Epithelial cell of esophagus (primary cell): ENCODE measurements at regions not wholly inside any gene's neighbourhood (a gene's known extent, or its start where the extent isn't known, plus 50 kb on each side); places are given as distances from the start of the nearest gene placed in this dataset.

Source experiments
- DNase-seq: peaks from one replicate; pipeline ENCODE4 v3.0.0; 2010; ENCODE audit warnings: low read depth
- H3K4me3 ChIP-seq: 2 replicates; pipeline ENCODE4 v1.5.1; 2011; ENCODE audit warnings: mild to moderate bottlenecking, low read length, control low read depth
- TF ChIP-seq, protein P1 (sequence below): IDR thresholded peaks from 2 replicates; pipeline ENCODE4 v1.5.1; 2011; ENCODE audit warnings: low read depth, mild to moderate bottlenecking, low read length, control low read depth, inconsistent platforms; ENCODE audit not compliant: insufficient read depth; ENCODE audit errors: missing control alignments

DNA sequence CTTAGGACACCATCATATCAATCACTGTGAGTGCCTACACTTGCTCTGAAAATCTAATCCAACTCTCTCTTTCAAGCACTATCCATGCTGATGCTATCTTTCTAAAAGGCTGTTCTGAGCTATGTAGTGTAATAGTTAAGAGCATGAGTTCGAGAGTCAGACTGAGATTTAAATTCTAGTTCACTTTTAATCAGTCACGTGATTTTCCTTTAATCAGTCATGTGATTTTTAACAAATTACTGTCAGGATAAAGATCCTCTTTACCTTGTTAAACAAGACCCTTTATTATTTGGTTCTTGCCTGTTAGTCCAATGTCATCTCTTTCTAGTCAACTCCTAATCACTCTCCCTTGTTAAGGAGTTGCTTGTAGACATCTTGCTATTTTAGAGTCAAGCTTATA, 653.0 kb downstream of the RPL10L start:
- TF ChIP-seq, protein P1, sequence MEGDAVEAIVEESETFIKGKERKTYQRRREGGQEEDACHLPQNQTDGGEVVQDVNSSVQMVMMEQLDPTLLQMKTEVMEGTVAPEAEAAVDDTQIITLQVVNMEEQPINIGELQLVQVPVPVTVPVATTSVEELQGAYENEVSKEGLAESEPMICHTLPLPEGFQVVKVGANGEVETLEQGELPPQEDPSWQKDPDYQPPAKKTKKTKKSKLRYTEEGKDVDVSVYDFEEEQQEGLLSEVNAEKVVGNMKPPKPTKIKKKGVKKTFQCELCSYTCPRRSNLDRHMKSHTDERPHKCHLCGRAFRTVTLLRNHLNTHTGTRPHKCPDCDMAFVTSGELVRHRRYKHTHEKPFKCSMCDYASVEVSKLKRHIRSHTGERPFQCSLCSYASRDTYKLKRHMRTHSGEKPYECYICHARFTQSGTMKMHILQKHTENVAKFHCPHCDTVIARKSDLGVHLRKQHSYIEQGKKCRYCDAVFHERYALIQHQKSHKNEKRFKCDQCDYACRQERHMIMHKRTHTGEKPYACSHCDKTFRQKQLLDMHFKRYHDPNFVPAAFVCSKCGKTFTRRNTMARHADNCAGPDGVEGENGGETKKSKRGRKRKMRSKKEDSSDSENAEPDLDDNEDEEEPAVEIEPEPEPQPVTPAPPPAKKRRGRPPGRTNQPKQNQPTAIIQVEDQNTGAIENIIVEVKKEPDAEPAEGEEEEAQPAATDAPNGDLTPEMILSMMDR, result no peak
- DNase-seq, result no peak

DNA sequence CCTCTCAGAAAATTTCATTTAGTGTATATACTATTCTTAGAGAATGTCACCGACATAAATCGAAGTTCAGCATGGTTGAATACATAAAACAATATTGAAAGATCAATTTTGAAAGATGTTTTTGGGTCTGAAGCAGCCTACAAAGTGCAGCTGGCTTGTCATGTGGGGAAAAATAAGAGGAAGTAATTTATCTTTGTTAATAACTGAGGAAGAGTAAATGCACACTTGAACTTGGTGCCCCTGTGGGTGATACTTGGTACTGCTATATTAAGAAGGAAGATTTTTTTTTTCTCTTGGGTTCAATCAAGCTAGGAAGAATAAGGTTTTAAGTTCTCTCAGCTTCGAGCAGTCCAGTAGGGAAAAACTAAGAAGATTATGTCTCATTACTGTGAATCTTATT, 661.3 kb downstream of the RPL10L start:
- DNase-seq, result peak; percentile 7
- TF ChIP-seq, protein P1, result peak; percentile 38
- no peak overlapping the region for H3K4me3 ChIP-seq

More for the DNA sequence above, 653.0 kb downstream of the RPL10L start:
- H3K4me3 ChIP-seq, result no peak overlapping the region

DNA sequence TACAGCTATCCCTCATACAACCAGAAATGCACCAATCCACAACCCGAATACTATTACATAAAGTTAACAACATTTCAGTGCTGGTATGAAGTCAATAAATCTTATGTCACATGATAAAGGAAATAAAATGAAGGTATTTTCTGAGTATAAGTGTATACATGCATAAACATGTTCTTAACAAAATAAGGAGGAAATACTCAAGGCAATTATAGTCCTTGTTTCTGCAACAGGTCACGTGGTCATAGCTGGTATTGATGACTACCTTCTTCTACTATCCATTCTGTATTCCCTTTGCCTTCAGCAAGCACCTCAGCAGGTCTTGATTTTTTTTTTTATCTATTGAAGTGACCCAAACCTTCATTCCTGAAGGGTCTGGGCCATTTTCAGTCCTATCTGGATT, 675.6 kb downstream of the RPL10L start:
- TF ChIP-seq, protein P1, result no peak
- no peak overlapping the region for H3K4me3 ChIP-seq
- peak; percentile 36 for DNase-seq

DNA sequence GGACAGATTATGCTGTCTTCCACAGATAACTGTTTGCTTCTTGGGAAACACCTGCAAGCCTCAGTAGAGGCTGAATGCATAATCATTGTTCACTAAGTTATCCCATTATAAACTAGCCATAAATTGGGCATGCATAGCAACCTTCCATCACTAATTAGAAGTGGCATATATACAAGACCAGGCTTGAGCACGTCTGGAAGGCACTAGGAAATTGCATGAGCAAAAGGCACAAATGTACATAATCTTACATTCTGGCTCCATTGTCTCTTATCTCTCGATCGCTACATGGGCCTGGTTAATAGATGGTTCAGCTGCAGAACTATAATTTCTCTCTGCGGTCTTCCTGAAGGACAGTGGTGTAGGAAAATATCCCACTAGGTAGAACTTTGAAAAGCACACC, 679.2 kb downstream of the RPL10L start:
- TF ChIP-seq, protein P1, result no peak
- no peak overlapping the region for H3K4me3 ChIP-seq
- no peak for DNase-seq

DNA sequence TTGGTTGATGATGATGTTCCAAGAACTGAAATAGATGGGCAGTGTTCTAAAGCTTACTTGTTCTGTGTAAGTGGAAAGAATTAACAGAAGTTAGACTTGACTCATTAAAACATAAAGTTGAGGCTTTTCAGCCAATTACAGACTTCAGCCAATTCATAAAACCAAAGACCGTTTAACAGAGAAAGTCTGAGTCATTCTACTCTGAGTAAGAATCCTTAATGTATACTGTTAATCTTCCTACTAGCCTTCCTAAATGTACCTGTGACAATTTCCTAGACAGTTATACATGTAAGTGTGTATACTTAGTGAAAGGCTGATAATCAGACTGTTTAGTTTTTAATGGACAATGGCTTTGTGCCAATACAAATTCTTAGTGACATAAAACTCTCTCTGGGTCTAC, 681.0 kb downstream of the RPL10L start:
- TF ChIP-seq, protein P1, result no peak

DNA sequence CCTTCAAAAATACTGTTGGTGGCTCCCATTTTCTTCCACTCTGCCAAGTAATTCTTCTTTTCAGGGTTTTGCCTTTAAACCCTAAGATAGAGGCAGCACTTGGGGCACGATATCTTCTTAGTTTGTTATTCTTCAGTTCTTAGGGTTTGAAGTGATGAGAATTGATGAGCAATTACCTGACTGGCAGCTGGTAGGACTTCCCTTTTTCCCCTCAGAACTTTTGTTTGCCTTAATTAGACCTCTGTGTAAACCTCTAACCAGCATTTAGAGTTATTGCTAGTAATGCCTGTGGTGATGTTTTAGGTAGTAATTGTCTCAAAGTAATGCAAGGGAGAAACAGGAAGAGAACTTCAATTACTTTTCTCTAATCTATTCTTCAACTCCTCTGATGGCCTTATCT, 683.5 kb downstream of the RPL10L start:
- TF ChIP-seq, protein P1, result no peak
- no peak overlapping the region for H3K4me3 ChIP-seq
- no peak for DNase-seq

More for the DNA sequence above, 681.0 kb downstream of the RPL10L start:
- no peak overlapping the region for H3K4me3 ChIP-seq
- DNase-seq, result peak; percentile 1

DNA sequence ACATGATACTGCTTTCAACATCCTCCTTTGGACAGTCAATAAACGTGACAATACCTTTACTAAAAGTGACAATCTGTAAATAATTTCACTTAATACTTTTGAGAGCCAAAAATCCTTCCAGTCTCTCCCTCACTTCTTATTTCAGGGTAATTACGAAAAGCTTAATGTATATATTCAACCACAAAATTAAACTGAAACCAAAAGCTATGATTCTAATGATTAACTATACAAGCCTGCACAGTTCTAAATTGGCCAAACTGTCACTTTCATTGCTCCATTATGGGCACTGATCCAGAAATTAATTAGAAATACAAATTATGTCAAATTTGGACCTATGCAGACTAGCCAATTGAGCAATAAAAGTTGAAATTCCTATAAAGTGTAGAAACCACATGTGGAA, 696.5 kb upstream of the MIS18BP1 start:
- no peak overlapping the region for H3K4me3 ChIP-seq
- TF ChIP-seq, protein P1, result no peak
- DNase-seq, result no peak
